AG09319 (cell line): ENCODE measurements at regions not wholly inside any gene's neighbourhood (a gene's known extent, or its start where the extent isn't known, plus 50 kb on each side); places are given as distances from the start of the nearest gene placed in this dataset.

ENCODE experiments used
- DNase-seq: peaks from one replicate; pipeline ENCODE4 v3.0.0-alpha.2; 2010; ENCODE audit warnings: low read depth; ENCODE audit errors: extremely low read depth
- TF ChIP-seq, protein P1 (sequence below): IDR thresholded peaks from 2 replicates; pipeline ENCODE4 v1.5.1; 2011; ENCODE audit warnings: low read depth, mild to moderate bottlenecking, inconsistent platforms, low read length, moderate library complexity

DNA sequence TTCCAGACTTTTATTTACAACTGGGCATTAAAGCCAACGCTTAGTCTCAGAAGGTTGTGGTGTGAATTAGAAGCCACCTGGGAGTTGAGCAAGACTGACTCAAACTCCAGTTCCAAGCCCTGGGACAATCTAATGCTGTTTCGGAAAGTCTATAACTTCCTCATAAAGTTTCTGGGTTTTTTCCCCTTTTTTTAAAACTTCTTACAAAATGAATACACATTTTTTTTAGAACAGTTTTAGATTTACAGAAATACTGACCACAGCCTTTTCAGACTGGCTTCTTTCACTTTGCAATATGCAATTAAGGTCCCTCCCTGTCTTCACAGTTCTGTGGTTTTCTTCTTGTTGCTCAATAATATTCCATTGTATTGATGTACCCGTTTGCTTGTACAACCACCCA is 115.9 kb upstream of the TWIST2 start:
- DNase-seq: no peak
- TF ChIP-seq, protein P1, sequence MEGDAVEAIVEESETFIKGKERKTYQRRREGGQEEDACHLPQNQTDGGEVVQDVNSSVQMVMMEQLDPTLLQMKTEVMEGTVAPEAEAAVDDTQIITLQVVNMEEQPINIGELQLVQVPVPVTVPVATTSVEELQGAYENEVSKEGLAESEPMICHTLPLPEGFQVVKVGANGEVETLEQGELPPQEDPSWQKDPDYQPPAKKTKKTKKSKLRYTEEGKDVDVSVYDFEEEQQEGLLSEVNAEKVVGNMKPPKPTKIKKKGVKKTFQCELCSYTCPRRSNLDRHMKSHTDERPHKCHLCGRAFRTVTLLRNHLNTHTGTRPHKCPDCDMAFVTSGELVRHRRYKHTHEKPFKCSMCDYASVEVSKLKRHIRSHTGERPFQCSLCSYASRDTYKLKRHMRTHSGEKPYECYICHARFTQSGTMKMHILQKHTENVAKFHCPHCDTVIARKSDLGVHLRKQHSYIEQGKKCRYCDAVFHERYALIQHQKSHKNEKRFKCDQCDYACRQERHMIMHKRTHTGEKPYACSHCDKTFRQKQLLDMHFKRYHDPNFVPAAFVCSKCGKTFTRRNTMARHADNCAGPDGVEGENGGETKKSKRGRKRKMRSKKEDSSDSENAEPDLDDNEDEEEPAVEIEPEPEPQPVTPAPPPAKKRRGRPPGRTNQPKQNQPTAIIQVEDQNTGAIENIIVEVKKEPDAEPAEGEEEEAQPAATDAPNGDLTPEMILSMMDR: no peak

DNA sequence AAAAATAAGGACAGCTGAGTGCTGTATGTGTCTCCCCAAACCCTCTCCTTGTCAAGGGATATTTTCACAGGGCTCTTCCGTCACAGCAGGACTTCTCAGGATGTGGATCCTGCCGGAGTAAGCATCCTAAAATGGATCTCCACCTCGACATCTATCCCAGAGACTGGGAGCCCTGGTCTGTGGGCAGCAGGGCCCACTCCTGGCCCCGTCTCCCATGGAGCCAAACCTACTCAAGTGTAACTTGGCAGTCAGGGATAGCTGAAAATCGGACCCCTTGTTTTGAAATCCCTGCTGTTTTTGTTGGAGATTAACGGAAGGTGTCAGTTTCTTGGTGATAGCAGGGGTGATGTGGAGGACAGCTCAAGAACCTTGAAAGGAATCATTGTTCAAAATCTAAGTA is 109.0 kb upstream of the TWIST2 start:
- TF ChIP-seq, protein P1: no peak
- no peak for DNase-seq

DNA sequence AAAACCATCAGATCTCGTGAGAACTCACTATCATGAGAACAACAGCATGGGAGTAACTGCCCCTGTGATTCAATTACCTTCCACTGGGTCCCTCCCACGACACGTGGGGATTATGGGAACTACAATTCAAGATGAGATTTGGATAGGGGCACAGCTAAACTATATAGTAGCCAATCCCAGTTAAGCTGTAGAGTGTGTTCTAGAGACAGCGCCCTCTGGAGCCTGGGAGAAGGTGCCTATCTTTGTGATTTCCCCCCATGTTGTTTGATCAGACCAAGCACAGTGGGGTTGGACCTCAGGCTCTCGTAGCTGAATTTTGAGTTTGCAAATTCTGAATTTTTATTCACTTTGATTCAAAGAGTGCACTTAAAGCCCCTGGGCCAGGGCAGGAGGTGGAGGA is 108.2 kb upstream of the TWIST2 start:
- no peak for DNase-seq
- TF ChIP-seq, protein P1: no peak

DNA sequence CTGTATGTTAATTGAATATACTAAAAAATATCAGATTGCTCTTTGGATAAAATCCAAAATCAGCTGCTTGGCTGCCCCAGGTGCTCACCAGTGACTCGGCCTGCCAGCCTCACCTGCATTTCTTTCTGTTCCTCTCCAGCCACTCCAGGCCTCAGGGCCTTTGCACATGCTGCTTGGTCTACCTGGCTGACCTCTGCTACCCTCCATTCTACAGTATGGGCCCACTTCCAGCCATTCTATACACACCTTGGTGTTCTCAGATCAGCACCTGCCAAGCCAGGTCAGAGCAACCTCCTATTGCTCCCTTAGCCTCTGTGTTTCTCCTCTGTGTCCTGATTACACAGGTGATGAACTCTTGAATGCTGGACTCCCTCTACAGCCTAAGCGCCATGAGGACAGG is 106.6 kb upstream of the TWIST2 start:
- DNase-seq: no peak
- TF ChIP-seq, protein P1: no peak

DNA sequence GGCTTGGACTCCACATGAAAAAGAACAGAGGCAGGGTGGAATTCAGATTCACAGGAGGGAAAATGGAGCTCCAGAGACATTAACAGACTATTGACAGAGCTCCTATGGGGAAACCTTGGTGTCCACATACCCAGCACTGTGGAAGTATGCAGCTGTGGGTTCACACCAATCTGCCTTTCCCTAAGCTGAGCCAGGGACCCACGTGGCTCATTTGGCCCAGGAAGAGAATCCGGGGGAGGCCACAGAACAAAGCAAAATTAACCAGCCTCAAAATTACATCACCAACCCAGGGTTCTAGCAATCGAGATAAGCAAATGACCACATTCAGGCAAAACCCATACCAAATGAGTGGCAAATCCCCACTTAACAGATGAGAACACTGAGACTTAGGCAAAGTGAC is 105.8 kb upstream of the TWIST2 start:
- TF ChIP-seq, protein P1: no peak
- no peak for DNase-seq

DNA sequence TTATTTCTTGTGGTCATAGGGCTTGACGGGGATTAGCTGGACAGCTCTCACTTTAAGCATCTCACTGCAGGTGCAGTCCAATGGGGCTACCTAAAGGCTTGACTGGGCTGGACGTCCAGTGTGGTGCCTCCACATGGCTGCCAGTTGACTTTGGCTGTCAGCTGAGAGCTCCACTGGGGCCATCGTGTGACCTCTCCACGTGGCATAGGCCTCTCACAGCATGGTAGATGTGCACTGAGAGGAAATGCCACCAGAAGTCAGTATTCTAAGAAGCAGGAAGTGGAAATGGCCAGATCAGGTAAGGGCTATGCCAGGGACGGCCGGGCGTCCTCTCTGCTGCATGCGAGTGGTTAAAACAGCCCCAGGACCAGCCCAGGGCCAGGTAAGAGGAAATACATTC is 105.2 kb upstream of the TWIST2 start:
- TF ChIP-seq, protein P1: no peak
- no peak for DNase-seq

DNA sequence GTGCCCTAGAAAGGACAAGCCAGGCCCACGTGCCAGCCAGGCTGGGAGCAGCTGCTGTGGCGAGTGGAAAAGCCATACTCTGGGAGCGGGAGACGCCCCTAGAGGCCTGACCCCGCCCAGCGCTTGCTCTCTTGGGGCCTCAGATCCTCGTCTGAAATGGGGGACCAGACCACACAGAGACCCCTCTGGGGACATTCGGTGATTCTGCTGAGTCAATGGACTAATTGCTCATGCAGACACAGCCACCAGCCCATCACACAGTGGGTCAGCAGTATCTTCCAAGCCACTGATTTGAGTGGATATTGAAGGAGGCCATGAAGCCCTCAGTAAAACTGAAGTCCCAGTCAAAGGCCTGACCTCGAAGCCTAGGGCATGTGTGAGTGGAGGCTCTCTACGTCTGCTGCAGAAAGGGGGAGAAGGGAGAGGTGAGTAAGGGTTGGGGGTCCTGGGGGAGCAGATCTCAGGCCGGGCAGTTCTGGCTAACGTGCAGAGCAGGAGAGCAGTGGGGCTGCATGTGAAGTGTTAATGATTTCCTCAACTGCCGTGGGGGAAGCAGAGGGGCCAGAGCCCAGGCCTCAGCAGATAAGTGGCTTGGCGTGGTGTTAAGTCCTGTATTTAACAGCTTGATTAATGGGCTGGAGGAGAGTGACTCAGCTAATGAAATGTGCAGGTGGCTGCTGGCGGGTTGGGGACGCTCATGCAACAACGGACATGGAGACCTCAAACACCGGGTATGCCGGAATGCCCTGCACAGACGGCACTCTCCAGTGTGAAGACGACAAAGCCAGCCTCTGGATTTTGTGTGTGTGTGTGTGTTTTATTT is 104.4 kb upstream of the TWIST2 start:
- no peak for DNase-seq
- TF ChIP-seq, protein P1: no peak
